GM18519 (cell line): ENCODE measurements at regions not wholly inside any gene's neighbourhood (a gene's known extent, or its start where the extent isn't known, plus 50 kb on each side); places are given as distances from the start of the nearest gene placed in this dataset.
"Not testable (repeated sequence)": the region's sequence is repeated elsewhere in the genome, so short reads cannot be mapped to it uniquely, and the experiment has no call there.

ENCODE experiments used
- ATAC-seq: cut with Tn5 transposase; IDR thresholded peaks from one replicate; pipeline ENCODE4 v1.9.1; 2021; ENCODE audit warnings: mild to moderate bottlenecking, moderate library complexity; ENCODE audit not compliant: unreplicated experiment, low FRiP score

- ATAC-seq: no peak
Measured at GRCh38 chr7:106747804-106748203, 86.8 kb upstream of the CCDC71L start.

GRCh38 chr7:106749165-106749564 is 88.2 kb upstream of the CCDC71L start:
- no peak for ATAC-seq

GRCh38 chr7:106750773-106751172 is 89.8 kb upstream of the CCDC71L start:
- no peak for ATAC-seq

DNA sequence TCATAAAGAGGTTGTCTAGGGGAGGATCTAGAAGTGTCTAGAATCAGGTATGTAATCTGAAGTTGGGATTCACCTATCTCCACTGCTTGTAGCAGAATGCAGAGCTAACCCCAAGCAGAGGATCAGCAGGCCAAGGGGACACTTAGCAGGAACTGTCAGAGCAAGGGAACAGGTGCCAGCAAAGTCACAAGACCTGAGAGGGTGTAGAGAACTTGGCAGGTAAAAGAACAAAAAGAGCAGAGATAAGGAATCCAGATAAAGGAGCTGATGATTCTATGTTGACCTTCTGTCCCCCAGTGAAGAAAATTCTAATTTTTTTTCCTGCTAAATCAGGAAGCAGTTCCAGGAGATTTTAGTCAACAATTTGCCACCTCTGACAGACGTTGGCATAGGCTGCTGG is 91.4 kb upstream of the CCDC71L start:
- ATAC-seq: no peak

- not testable (repeated sequence) for ATAC-seq
Measured at GRCh38 chr7:106755024-106755423, 94.1 kb upstream of the CCDC71L start.

GRCh38 chr7:106755641-106756040 is 94.7 kb upstream of the CCDC71L start:
- ATAC-seq: no peak

DNA sequence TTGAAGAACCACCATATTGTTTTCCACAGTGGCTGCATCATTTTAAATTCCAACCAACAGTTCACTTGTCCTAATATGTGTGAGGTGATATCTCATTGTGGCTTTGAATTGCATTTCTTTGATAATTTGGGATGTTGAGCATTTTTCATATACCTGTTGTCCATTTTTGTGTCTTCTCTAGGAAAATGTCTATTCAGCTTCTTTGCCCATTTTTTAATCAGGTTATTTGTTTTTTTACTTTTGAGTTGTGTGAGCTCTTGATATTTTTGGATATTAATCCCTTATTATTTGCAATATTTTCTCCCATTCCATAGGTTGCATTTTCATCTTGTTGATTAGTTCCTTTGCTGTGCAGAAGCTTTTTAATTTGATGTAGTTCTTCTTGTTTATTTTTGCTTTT is 95.1 kb upstream of the CCDC71L start:
- no peak for ATAC-seq

- ATAC-seq: no peak
Measured at GRCh38 chr7:106756884-106757283, 95.9 kb upstream of the CCDC71L start.

GRCh38 chr7:106757846-106758245 is 96.9 kb upstream of the CCDC71L start:
- ATAC-seq: no peak

GRCh38 chr7:106762845-106763244 is 101.9 kb upstream of the CCDC71L start:
- ATAC-seq: not testable (repeated sequence)

DNA sequence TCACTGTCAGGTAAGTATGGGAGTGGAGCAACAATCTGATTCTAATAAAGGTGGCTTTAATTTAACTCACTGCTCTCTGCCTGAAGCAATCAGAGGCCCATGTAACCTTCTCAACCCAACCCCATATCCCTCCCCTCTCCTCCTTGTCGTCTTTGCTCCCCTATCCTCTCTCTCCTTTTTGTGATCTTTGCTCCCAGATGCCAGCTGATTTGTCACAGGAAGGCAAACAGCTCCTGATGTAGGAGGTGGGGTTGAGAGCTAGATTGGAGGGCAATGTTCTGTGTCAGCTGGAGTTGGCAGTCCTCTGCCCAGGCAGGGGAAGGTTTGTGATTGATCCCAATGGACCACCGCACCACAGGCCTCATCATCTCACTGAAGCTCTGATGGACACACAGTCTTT is 101.4 kb upstream of the PIK3CG start:
- no peak for ATAC-seq

- no peak for ATAC-seq
Measured at GRCh38 chr7:106765727-106766355, 99.2 kb upstream of the PIK3CG start.

- no peak for ATAC-seq
Measured at GRCh38 chr7:106766551-106766950, 98.5 kb upstream of the PIK3CG start.

DNA sequence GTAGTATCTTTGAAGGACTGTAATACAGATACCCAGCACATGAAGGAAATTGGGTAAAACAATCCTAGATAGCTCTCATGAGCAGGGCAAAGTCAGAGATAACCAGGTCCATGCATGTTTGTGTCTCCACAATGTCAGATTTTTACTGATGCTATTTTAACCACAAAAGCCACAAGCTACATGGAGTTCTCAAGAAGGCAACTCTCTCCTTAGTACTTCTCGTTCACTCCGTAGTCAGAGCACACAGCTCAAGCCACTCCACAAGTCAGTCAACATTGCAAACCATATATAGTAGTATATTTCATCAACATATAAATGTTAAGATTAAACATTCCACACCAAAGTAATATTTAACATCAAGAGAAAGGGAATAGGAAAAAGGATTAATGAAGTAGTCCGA is 98.0 kb upstream of the PIK3CG start:
- no peak for ATAC-seq

GRCh38 chr7:106767498-106768323 is 97.4 kb upstream of the PIK3CG start:
- peak; percentile 44 for ATAC-seq

- peak; percentile 59 for ATAC-seq
Measured at GRCh38 chr7:106768324-106768751, 96.7 kb upstream of the PIK3CG start.

- no peak for ATAC-seq
Measured at GRCh38 chr7:106770191-106770590, 94.9 kb upstream of the PIK3CG start.

DNA sequence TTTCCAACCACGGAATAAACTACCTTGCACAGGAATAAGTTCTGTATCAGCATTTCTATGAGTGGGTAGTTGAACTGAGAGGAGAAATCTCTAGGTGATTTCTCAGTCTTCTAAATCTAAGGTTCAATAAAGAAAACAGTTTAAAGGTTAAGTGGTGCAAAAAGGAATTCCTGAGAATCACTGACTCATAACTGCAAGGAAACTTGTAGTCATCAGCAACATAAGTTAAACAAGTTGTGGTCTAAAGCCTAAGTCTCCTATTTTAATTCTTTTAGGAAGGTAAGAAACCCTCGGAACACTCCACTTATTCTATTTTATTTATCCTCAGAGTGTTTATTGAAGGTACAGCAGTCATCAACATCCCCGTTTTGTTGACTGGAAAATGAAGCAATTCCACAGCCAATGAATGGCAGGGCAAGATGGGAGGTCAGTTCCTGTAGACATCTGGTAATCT is 92.4 kb upstream of the PIK3CG start:
- ATAC-seq: no peak

- ATAC-seq: no peak
Measured at GRCh38 chr7:106773228-106773627, 91.9 kb upstream of the PIK3CG start.

DNA sequence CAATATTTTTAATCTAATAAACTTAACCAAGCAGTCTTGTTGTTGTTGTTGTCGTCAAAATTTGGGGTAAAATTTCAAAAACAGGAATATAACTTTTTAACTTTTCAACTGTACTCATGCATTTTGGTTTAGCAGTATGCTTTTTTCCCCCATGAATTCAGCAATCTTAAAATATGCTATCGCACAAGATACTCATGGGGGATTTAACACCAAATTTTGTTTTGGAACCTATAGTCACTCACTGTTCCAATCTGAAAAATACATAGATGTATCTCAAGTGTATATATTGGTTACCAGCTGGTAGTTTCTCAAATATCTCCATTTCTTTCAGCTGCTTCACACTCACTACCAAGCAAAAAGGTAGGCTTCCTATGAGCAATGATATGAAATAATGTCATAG is 91.4 kb upstream of the PIK3CG start:
- no peak for ATAC-seq

- no peak for ATAC-seq
Measured at GRCh38 chr7:106774213-106774767, 90.8 kb upstream of the PIK3CG start.
